NCI-H1092 (cell line): ENCODE measurements at regions not wholly inside any gene's neighbourhood (a gene's known extent, or its start where the extent isn't known, plus 50 kb on each side); places are given as distances from the start of the nearest gene placed in this dataset.
"Not testable (repeated sequence)": the region's sequence is repeated elsewhere in the genome, so short reads cannot be mapped to it uniquely, and the experiment has no call there.

Source experiments
- DNase-seq: peaks from one replicate; lab custom pipeline; 2025; lab: John Stamatoyannopoulos, UW

DNA sequence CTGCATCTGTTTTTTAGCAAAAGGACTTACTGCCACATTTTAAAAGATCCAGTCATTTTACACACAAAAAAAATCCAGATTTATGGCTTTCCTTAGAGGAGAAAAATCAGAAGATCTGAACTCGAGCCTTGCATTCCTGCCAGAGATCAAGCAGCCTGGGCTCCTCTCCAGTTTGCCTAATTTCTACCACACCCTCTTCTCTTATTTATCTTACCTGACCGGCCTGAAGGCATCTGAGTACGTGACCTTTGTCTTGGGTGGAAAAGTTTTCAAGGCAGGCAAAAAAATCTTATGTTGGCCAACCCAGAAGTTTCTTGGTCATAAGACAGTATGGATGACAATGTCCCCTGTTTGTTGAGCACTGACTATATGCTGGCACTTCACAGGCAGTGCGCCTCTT is 60.3 kb downstream of the CHRD start:
- no peak for DNase-seq

DNA sequence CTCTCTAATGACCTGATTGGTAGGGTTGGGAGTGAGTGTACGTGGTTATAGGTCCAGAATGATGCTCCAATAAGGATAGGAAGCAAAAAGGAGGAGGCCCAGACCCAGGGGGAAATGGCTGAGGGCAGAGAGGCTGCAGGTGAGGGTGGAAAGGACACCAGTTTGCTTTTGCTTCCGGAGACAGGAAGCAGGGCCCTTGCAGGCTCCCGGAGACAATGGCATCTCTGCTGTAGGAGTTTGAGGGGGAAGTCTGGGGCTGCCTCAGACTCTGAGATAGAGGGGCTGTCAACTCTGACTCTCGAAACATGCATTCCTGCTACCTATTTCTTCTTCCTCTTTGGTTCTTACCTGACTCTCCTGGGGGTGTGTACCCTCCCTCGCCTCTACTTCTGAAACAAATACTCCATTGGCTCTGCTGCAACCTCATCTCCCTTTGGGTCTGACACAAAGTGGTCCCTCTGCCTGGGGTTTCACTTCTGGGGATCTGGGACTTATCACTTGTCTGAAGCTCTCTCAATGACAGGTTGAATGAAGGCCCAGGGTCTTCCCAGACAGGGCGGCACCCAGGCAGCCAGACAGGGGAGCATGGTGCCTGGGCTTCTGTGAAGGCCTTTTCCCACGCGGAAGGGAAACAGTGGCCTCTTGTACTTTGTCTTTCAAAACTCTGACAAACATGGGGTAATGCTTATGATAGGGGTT is 61.5 kb downstream of the CHRD start:
- DNase-seq, result no peak

DNA sequence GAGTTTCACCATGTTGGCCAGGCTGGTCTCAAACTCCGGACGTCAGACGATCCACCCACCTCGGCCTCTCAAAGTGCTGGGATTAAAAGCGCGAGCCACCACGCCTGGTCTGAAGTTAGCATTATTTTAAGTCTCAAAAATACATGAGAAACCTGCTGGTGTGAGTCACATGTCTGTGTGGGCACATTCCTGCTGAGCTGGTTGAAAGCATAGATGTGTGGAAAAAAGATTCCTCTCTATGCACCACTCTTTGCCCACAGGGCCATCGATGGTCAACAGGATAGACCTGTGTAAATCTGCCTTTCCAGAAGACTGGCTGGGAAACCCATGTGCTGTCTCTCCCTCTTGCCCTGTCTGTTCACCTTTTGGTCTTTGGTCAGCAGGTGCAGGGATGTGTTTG is 63.5 kb downstream of the CHRD start:
- DNase-seq, result no peak

DNA sequence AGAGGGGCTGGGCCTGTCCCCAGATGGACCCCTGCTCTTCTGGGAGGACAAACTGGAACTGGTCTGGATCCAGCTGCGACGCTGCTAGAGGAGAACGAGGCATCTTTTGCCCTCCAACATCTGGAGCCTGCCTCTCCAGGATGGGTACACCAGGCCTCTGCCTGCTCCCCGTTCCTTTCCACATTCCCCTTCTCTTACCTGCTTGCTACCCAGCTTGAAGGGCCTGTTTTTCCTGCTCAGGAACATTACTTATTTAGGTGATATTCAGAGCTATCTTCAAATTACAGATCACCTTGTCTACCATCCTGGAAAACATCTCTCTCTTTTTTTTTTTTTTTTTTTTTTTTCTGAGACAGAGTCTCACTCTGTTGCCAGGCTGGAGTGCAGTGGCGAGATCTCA is 64.0 kb downstream of the CHRD start:
- no peak for DNase-seq

GRCh38 chr3:184448321-184449160 is 68.7 kb downstream of the CHRD start:
- DNase-seq, result no peak

DNA sequence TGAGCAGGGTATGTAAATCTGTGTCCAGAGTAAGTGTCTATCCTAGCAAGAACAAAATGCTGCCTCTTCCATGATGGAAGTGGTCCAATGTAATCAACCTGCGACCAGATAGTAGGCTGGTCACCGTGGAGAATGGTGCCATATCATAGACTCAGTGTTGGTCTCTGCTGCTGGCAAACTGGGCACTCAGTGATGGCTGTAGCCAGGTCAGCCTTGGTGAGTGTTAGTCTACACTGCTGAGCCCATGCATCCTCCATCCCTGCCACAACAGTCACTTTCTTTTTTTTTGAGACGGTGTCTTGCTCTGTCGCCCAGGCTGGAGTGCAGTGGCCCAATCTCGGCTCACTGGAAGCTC is 69.3 kb downstream of the CHRD start:
- no peak for DNase-seq

DNA sequence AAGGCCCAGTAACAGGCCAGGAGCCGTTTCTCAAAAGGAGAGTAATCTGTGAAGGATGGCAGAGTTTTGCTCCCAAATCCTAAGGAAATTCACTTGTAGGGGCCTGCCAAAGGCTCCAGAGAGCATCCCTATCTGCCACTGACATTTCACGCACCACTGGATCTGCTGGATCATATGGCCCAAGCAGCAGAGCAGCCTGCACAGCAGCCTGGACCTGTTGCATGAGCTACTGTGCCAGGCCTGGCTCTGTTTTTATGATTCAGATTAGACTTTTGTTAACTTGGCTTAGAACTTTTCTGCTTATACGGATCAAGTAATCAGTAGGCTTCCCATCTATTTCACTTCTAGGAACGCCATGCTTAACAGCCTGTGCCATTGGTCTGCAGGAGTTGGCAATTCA is 70.7 kb downstream of the CHRD start:
- DNase-seq, result no peak

DNA sequence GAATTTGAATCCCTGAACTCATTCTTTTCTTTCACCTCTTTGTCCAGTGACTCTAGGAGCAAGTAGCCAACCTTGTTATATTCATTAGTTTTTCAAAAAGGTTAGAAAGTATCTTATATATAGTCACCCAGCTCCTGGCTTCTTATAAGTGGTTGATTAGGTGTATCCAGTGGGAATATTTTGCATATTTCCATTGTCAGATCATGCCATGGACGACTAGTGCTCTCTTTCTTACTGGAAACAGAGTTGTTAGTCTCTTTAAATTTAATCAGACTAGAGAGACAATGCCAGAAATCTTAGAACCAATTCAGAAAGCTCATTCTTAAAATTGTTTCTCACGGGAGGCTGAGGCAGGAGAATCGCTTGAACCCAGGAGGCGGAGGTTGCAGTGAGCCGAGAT is 73.4 kb downstream of the CHRD start:
- DNase-seq, result no peak

DNA sequence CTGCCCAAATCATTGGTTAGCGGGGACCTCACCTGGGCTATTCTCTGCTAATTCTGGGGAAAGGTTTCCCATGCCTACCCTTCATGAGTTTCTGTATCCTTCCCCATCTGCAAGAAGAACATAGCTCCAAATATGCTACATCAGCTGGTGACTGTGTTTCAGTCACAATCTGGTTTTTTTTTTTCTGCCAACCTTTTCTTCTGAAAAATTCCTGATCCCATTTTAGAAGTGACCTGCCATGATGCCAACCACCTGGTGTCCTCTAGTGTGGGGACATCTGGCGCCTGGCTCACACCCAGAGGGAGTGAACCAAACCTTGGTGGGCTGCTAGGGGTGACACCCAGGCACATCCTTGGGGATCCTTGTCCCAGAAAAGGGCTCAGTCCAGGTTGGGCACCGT is 76.1 kb downstream of the CHRD start:
- DNase-seq, result no peak

- no peak for DNase-seq
These were observed 76.6 kb downstream of the CHRD start for GRCh38 chr3:184456476-184456875.

GRCh38 chr3:184457329-184457728 is 77.5 kb downstream of the CHRD start:
- no peak for DNase-seq

DNA sequence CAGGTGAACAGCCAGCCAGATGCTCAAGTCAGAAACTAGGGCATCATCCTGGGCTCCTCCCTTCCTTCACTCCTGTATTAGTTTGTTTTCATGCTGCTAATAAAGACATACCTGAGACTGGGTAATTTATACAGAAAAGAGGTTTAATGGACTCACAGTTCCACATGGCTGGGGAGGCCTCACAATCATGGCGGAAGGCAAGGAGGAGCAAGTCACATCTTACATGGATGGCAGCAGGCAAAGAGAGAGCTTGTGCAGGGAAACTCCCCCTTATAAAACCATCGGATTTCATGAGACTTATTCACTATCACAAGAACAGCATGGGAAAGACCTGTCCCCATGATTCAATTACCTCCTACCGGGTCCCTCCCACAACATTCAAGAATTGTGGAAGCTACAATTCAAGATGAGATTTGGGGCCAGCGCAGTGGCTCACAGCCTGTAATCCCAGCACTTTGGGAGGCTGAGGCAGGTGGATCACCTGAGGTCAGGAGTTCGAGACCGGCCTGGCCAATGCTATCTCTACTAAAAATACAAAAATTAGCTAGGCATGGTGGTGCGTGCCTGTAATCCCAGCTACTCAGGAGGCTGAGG is 78.0 kb downstream of the CHRD start:
- not testable (repeated sequence) for DNase-seq

- DNase-seq, result no peak
These were observed 79.5 kb downstream of the CHRD start for GRCh38 chr3:184459355-184459754.

DNA sequence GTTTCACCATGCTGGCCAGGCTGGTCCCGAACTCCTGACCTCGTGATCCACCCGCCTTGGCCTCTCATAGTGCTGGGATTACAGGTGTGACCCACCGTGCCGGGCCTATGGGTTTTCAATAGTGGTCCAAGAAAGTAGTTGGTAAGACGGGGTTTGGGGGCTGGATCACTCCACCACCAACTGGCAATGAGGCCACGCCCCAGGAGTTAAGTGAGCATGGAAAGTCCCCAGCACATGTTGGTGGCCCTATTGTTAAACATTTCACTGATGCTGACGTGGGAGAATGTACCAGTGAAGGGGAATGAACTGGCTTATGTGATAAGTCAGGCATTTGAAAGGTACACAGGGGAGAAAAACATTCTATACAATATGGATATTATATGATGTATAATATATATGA is 80.4 kb downstream of the CHRD start:
- no peak for DNase-seq

DNA sequence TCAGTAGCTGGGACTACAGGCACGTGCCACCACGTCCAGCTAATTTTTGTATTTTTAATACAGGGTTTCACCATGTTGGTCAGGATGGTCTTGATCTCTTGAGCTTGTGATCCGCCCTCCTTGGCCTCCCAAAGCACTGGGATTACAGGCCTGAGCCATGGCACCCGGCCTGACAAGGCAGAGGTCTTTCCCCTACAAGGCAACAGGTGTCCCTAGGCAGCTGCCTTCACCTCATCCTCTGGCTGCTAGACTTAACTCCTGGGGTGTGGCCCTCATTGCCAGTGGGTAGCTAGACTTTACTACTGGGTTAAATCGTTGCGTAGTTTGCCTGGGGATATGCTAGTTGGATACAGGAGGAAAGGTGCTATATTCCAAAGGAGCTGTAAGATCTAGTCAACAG is 81.4 kb downstream of the CHRD start:
- no peak for DNase-seq

GRCh38 chr3:184465883-184466412 is 86.1 kb downstream of the CHRD start:
- DNase-seq, result no peak

DNA sequence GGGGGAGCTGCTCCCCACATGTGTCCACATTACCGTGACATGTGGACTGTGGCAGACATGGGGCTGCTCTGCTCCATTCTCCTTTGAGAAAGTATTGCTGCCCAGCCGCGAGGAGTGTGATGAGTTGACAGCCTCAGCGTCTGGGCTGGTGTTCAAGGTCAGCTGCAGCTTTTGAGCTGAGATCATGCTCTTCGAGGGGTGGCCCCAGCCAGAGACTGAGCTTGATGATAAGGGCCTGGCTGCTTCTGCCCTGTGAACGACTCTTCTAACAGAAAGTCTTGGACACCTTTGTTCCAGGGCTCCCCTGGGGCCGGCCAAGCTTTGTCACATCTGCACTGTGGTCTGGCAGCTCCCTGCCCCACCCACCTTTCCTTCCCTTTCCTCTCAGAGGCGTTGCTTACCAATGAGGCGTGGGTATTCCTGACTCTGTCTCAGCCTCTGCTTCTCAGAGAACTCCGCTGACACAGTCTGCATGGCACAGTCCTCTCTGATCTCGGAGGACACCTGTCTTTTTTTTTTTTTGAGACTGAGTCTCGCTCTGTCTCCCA is 86.6 kb downstream of the CHRD start:
- DNase-seq, result no peak

- no peak for DNase-seq
These were observed 87.3 kb downstream of the CHRD start for GRCh38 chr3:184467171-184467570.

- DNase-seq, result no peak
These were observed 90.7 kb downstream of the CHRD start for GRCh38 chr3:184470551-184470950.

DNA sequence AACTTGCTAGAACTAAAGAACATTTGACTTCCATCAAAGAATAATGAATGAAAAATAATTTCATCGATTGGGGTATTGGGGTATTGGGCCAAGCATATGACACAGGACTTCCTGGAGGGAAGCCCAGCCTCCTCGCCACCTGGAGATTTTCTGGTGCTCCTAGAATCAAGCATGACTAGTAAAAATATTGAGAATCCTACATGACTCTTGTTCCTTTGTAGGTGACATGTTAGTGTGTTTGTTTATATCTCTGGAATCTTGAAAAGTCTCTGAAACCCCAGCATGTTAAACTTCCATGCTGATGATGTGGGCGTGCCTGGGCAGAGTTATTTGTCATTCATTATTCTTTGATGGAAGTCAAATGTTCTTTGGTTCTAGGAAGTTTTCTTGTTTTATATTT is 90.1 kb upstream of the EPHB3 start:
- no peak for DNase-seq

DNA sequence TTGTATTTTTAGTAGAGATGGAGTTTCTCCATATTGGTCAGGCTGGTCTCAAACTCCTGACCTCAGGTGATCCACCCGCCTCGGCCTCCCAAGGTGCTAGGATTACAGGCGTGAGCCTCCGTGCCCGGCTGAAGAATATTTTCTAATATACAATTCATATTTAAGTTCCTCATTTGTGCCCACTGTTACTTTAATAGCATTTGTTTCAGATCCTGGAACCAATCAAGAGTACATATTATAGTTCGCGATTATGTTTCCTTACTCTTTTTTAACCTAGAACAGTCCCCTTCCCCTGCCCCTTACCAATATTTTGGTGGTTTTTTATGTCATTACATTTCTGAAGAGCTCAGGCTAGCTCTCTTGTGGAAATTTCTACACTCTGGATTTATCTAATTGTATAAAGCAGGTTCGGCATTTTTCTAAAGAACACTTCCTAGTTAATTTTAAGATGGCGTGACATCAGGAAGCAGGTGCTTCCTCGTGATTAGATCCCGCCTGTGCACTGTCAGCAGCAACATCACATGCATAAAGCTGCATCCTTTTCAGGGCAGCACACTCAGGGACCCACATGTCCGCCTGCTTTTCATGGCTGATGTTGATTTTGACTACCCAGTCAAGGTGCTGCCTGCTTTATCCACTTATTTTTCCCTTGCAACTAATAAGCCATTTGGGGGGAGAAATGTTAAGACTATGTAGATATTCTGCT is 88.7 kb upstream of the EPHB3 start:
- no peak for DNase-seq

DNA sequence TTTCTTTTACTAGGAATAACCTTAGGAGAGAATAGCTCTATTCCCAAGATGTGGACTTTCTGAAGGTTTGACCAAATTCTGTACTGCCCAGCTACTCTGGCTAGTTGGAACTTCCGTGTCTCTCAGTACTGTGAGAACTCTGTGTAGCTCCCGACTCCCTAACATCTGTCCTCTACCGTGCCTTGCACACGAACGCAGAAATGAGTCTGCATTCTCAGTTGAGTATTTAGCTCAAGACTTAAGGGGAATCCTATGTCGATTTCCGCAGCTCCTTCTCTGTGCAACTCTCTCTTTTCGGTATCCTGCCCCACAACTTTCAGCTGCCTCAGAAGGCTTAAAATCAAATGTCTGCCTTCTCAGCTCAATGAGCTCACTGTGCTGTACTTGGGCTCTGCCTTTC is 86.7 kb upstream of the EPHB3 start:
- no peak for DNase-seq
